ENCODE measurements at regions not wholly inside any gene's neighbourhood (a gene's known extent, or its start where the extent isn't known, plus 50 kb on each side); places are given as distances from the start of the nearest gene placed in this dataset.

GRCh38 chr1:90779573-90779972 lies 62.5 kb upstream of the BARHL2 start:
- Histone ChIP-seq H3K79me2 (ENCODE audit: control insufficient read depth, insufficient read depth, low read length) (no peaks in the 10 kb centered on the region), H3K4me2 (ENCODE audit: insufficient read depth, low read length) (no peak overlapping the region), H4K20me1 (replicated peaks; ENCODE audit: control insufficient read depth, extremely low read depth, insufficient read depth, low read length) (no peaks in the 10 kb centered on the region), H3K27me3 (ENCODE audit: control insufficient read depth in 2 of 2, insufficient read depth in 2 of 2, low read length in 2 of 2) (no peaks in the 10 kb centered on the region), H3K4me1 (ENCODE audit: control insufficient read depth, extremely low read depth, insufficient read depth, low read length) (no peaks in the 10 kb centered on the region), H3K9ac (replicated peaks; ENCODE audit: extremely low read depth, insufficient read depth, low read length) (no peak overlapping the region), H3K9me1 (replicated peaks; ENCODE audit: control insufficient read depth, extremely low read depth, insufficient read depth, low read length) (no peaks in the 10 kb centered on the region), H3K36me3 (ENCODE audit: control insufficient read depth in 2 of 2, extremely low read depth in 1 of 2, insufficient read depth in 2 of 2, low read length in 2 of 2) (no peaks in the 10 kb centered on the region), H2AFZ (ENCODE audit: low read depth, low read length) (no peak overlapping the region), H3K9me3 (replicated peaks; ENCODE audit: control insufficient read depth, insufficient read depth, low read length) (no peaks in the 10 kb centered on the region), H3K27ac (ENCODE audit: insufficient read depth, low read depth, low read length) (no peak overlapping the region), H3K4me3 (replicated peaks in 1 of 3; ENCODE audit: insufficient read depth in 1 of 3, low read depth in 1 of 3, low read length in 3 of 3) (no peak overlapping the region)
- FAIRE-seq (no peak), DNase-seq (ENCODE audit: low read depth, low spot score) (no peak)
- no TSS peak for BruUV-seq (replicated peaks)
- dilution Hi-C loops (cut with MboI; ENCODE audit: extremely low pct_ligation_motif_present, low sequenced_read_pairs) = no loop called here
- intact Hi-C loops (cut with micrococcal nuclease) = no loop called here
- CTCF ChIA-PET = no interaction called here
- TF ChIP-seq EZH2 (IDR thresholded peaks at IDR 0.05; ENCODE audit: borderline replicate concordance, low read depth, low read length, severe bottlenecking) (no peak), FOS (IDR thresholded peaks at IDR 0.05; ENCODE audit: borderline replicate concordance, insufficient read depth, low read length) (no peak), JUN (IDR thresholded peaks at IDR 0.05; ENCODE audit: borderline replicate concordance, insufficient read depth, insufficient read length, low read depth) (no peak), MAX (IDR thresholded peaks at IDR 0.05; ENCODE audit: insufficient read depth, insufficient read length) (no peak), POLR2AphosphoS5 (IDR thresholded peaks at IDR 0.05; ENCODE audit: insufficient read depth, low read depth, low read length) (no peak), MYC (IDR thresholded peaks at IDR 0.05; ENCODE audit: low read depth, low read length) (no peak), GATA2 (IDR thresholded peaks at IDR 0.05; ENCODE audit: insufficient read depth, insufficient read length, low read depth, low read length) (no peak), POLR2A (IDR thresholded peaks at IDR 0.05; ENCODE audit: low read depth, low read length) (no peak), CTCF (IDR thresholded peaks at IDR 0.05; ENCODE audit: extremely low read depth in 1 of 2, insufficient read depth in 1 of 2, low read depth in 1 of 2, low read length in 2 of 2) (no peak)
- POLR2A ChIA-PET = no interaction called here
